ENCODE measurements at regions not wholly inside any gene's neighbourhood (a gene's known extent, or its start where the extent isn't known, plus 50 kb on each side); places are given as distances from the start of the nearest gene placed in this dataset.

GRCh38 chr10:125291836-125292235 lies 131.5 kb upstream of the CTBP2 start:
- 78 to 89% (median 83%) methylated on average over 9 of the region's 9 CpGs for WGBS, 4 donors
- TF ChIP-seq CTCF (IDR thresholded peaks at IDR 0.05) (no peak), POLR2A (IDR thresholded peaks at IDR 0.05) (no peak)
- Histone ChIP-seq H3K4me3 (no peak overlapping the region), H3K9me3 (replicated peaks in 1 of 3) (no peaks in the 10 kb centered on the region), H3K27me3 (no peaks in the 10 kb centered on the region), H3K36me3 (replicated peaks in 1 of 2) (no peaks in the 10 kb centered on the region), H3K27ac (no peak overlapping the region), H3K4me1 (replicated peaks in 1 of 2) (no peaks in the 10 kb centered on the region)
- DNase-seq, result no peak
- intact Hi-C loops (cut with DNase I), result no loop called here

GRCh38 chr10:125289461-125289860 lies 129.1 kb upstream of the CTBP2 start:
- Histone ChIP-seq H3K27me3 (peaks cover 13% of the 10 kb centered on the region), H3K4me3 (no peak overlapping the region), H3K27ac (no peak overlapping the region), H3K9me3 (replicated peaks in 1 of 3) (no peaks in the 10 kb centered on the region), H3K36me3 (replicated peaks in 1 of 2) (no peaks in the 10 kb centered on the region), H3K4me1 (replicated peaks in 1 of 2) (no peaks in the 10 kb centered on the region)
- 87 to 98% (median 90%) methylated on average over 1 of the region's 1 CpG for WGBS, 4 donors
- intact Hi-C loops (cut with DNase I), result no loop called here
- DNase-seq, result no peak
- TF ChIP-seq CTCF (IDR thresholded peaks at IDR 0.05), result no peak
- no peak for TF ChIP-seq POLR2A (IDR thresholded peaks at IDR 0.05)

- intact Hi-C loops (cut with DNase I), result no loop called here
- H3K36me3 ChIP-seq (replicated peaks in 1 of 2), result no peaks in the 10 kb centered on the region
- H3K9me3 ChIP-seq (replicated peaks in 1 of 3), result no peaks in the 10 kb centered on the region
- peaks cover 13% of the 10 kb centered on the region for H3K27me3 ChIP-seq
- 73 to 83% (median 78%) methylated on average over 6 of the region's 6 CpGs for WGBS, 4 donors
- H3K4me1 ChIP-seq (replicated peaks in 1 of 2), result no peaks in the 10 kb centered on the region
- no peak for TF ChIP-seq CTCF (IDR thresholded peaks at IDR 0.05)
- TF ChIP-seq POLR2A (IDR thresholded peaks at IDR 0.05), result no peak
- no peak overlapping the region for H3K27ac ChIP-seq
- H3K4me3 ChIP-seq, result no peak overlapping the region
- DNase-seq, result no peak
Observed at GRCh38 chr10:125284875-125285597, 124.7 kb upstream of the CTBP2 start.

GRCh38 chr10:125283836-125284614 lies 123.7 kb upstream of the CTBP2 start:
- 92 to 94% (median 94%) methylated on average over 11 of the region's 11 CpGs for WGBS, 4 donors
- H3K27me3 ChIP-seq, result peaks cover 13% of the 10 kb centered on the region
- no peak overlapping the region for H3K27ac ChIP-seq

More at GRCh38 chr10:125283836-125284614, 123.7 kb upstream of the CTBP2 start:
- intact Hi-C loops (cut with DNase I), result no loop called here
- no peaks in the 10 kb centered on the region for H3K36me3 ChIP-seq (replicated peaks in 1 of 2)
- DNase-seq, result no peak
- no peaks in the 10 kb centered on the region for H3K4me1 ChIP-seq (replicated peaks in 1 of 2)
- TF ChIP-seq CTCF (IDR thresholded peaks at IDR 0.05), result no peak
- no peak for TF ChIP-seq POLR2A (IDR thresholded peaks at IDR 0.05)
- no peak overlapping the region for H3K4me3 ChIP-seq
- H3K9me3 ChIP-seq (replicated peaks in 1 of 3), result no peaks in the 10 kb centered on the region

Measured in adrenal gland (tissue), 9 donors.